ENCODE measurements at regions not wholly inside any gene's neighbourhood (a gene's known extent, or its start where the extent isn't known, plus 50 kb on each side); places are given as distances from the start of the nearest gene placed in this dataset.

- intact Hi-C loops (cut with micrococcal nuclease): no loop called here
- peaks cover 0 to 5% of the 10 kb centered on the region in 2 experiments for H3K27me3 ChIP-seq (ENCODE audit: control insufficient read depth in 2 of 2, insufficient read depth in 2 of 2, low read length in 2 of 2)
- H3K9me1 ChIP-seq (replicated peaks; ENCODE audit: control insufficient read depth, extremely low read depth, insufficient read depth, low read length): no peaks in the 10 kb centered on the region
- POLR2A ChIA-PET: no interaction called here
- DNase-seq (ENCODE audit: low read depth, low spot score) (no peak), FAIRE-seq (no peak)
- H3K36me3 ChIP-seq (ENCODE audit: control insufficient read depth in 2 of 2, extremely low read depth in 1 of 2, insufficient read depth in 2 of 2, low read length in 2 of 2): no peaks in the 10 kb centered on the region
- dilution Hi-C loops (cut with MboI; ENCODE audit: extremely low pct_ligation_motif_present, low sequenced_read_pairs): no loop called here
- H3K4me1 ChIP-seq (ENCODE audit: control insufficient read depth, extremely low read depth, insufficient read depth, low read length): no peaks in the 10 kb centered on the region
- no peaks in the 10 kb centered on the region for H4K20me1 ChIP-seq (replicated peaks; ENCODE audit: control insufficient read depth, extremely low read depth, insufficient read depth, low read length)
- no peak overlapping the region for H3K27ac ChIP-seq (ENCODE audit: insufficient read depth, low read depth, low read length)
- H2AFZ ChIP-seq (ENCODE audit: low read depth, low read length): no peak overlapping the region
- H3K9me3 ChIP-seq (replicated peaks; ENCODE audit: control insufficient read depth, insufficient read depth, low read length): no peaks in the 10 kb centered on the region
- no peaks in the 10 kb centered on the region for H3K79me2 ChIP-seq (ENCODE audit: control insufficient read depth, insufficient read depth, low read length)
- H3K4me3 ChIP-seq (replicated peaks in 1 of 3; ENCODE audit: insufficient read depth in 1 of 3, low read depth in 1 of 3, low read length in 3 of 3): no peak overlapping the region
- CTCF ChIA-PET: no interaction called here
- no peak overlapping the region for H3K9ac ChIP-seq (replicated peaks; ENCODE audit: extremely low read depth, insufficient read depth, low read length)
- no TSS peak for BruUV-seq (replicated peaks)
- TF ChIP-seq POLR2AphosphoS5 (IDR thresholded peaks at IDR 0.05; ENCODE audit: insufficient read depth, low read depth, low read length) (no peak), MYC (IDR thresholded peaks at IDR 0.05; ENCODE audit: low read depth, low read length) (no peak), MAX (IDR thresholded peaks at IDR 0.05; ENCODE audit: insufficient read depth, insufficient read length) (no peak), EZH2 (IDR thresholded peaks at IDR 0.05; ENCODE audit: borderline replicate concordance, low read depth, low read length, severe bottlenecking) (no peak)
- no peak overlapping the region for H3K4me2 ChIP-seq (ENCODE audit: insufficient read depth, low read length)
Observed at GRCh38 chr5:15420201-15420600, 79.8 kb upstream of the FBXL7 start.

- no peaks in the 10 kb centered on the region for H3K79me2 ChIP-seq (ENCODE audit: control insufficient read depth, insufficient read depth, low read length)
- no peaks in the 10 kb centered on the region for H3K36me3 ChIP-seq (ENCODE audit: control insufficient read depth in 2 of 2, extremely low read depth in 1 of 2, insufficient read depth in 2 of 2, low read length in 2 of 2)
- H3K27ac ChIP-seq (ENCODE audit: insufficient read depth, low read depth, low read length): no peak overlapping the region
- H3K27me3 ChIP-seq (ENCODE audit: control insufficient read depth in 2 of 2, insufficient read depth in 2 of 2, low read length in 2 of 2): no peaks in the 10 kb centered on the region
- CTCF ChIA-PET: interaction anchor here (1.2 kb wide), 1 partner anchor 578 kb away, joined by 4 read pairs; no protein-coding TSS in a partner anchor
- no peaks in the 10 kb centered on the region for H4K20me1 ChIP-seq (replicated peaks; ENCODE audit: control insufficient read depth, extremely low read depth, insufficient read depth, low read length)
- no peak overlapping the region for H2AFZ ChIP-seq (ENCODE audit: low read depth, low read length)
- H3K4me2 ChIP-seq (ENCODE audit: insufficient read depth, low read length): no peak overlapping the region
- FAIRE-seq (no peak), DNase-seq (ENCODE audit: low read depth, low spot score) (no peak)
- no peak overlapping the region for H3K9ac ChIP-seq (replicated peaks; ENCODE audit: extremely low read depth, insufficient read depth, low read length)
- no peaks in the 10 kb centered on the region for H3K9me1 ChIP-seq (replicated peaks; ENCODE audit: control insufficient read depth, extremely low read depth, insufficient read depth, low read length)
- no TSS peak for BruUV-seq (replicated peaks)
- dilution Hi-C loops (cut with MboI; ENCODE audit: extremely low pct_ligation_motif_present, low sequenced_read_pairs) (no loop called here), intact Hi-C loops (cut with micrococcal nuclease) (no loop called here)
- TF ChIP-seq POLR2AphosphoS5 (IDR thresholded peaks at IDR 0.05; ENCODE audit: insufficient read depth, low read depth, low read length) (no peak), JUN (IDR thresholded peaks at IDR 0.05; ENCODE audit: borderline replicate concordance, insufficient read depth, insufficient read length, low read depth) (no peak), MAX (IDR thresholded peaks at IDR 0.05; ENCODE audit: insufficient read depth, insufficient read length) (no peak), GATA2 (IDR thresholded peaks at IDR 0.05; ENCODE audit: insufficient read depth, insufficient read length, low read depth, low read length) (no peak), FOS (IDR thresholded peaks at IDR 0.05; ENCODE audit: borderline replicate concordance, insufficient read depth, low read length) (no peak), POLR2A (IDR thresholded peaks at IDR 0.05; ENCODE audit: low read depth, low read length) (no peak), CTCF (IDR thresholded peaks at IDR 0.05; ENCODE audit: extremely low read depth in 1 of 2, insufficient read depth in 1 of 2, low read depth in 1 of 2, low read length in 2 of 2) (no peak), EZH2 (IDR thresholded peaks at IDR 0.05; ENCODE audit: borderline replicate concordance, low read depth, low read length, severe bottlenecking) (no peak), MYC (IDR thresholded peaks at IDR 0.05; ENCODE audit: low read depth, low read length) (no peak)
- H3K9me3 ChIP-seq (replicated peaks; ENCODE audit: control insufficient read depth, insufficient read depth, low read length): no peaks in the 10 kb centered on the region
- H3K4me3 ChIP-seq (replicated peaks in 1 of 3; ENCODE audit: insufficient read depth in 1 of 3, low read depth in 1 of 3, low read length in 3 of 3): no peak overlapping the region
- POLR2A ChIA-PET: no interaction called here
- no peaks in the 10 kb centered on the region for H3K4me1 ChIP-seq (ENCODE audit: control insufficient read depth, extremely low read depth, insufficient read depth, low read length)
Observed at GRCh38 chr5:15417156-15417555, 82.8 kb upstream of the FBXL7 start.

All from endothelial cell of umbilical vein (primary cell).